Iris pigment epithelial cell (primary cell): ENCODE measurements at regions not wholly inside any gene's neighbourhood (a gene's known extent, or its start where the extent isn't known, plus 50 kb on each side); places are given as distances from the start of the nearest gene placed in this dataset.
A peak's percentile ranks its signal among the peaks of the same experiment; 100 is the strongest.

Source experiments
- DNase-seq: peaks from one replicate; pipeline ENCODE4 v3.0.0-alpha.2; 2011; ENCODE audit warnings: low read depth

- DNase-seq: no peak
Measured at GRCh38 chr10:3723766-3724165, 61.2 kb downstream of the KLF6 start.

- DNase-seq: peak; percentile 99
Measured at GRCh38 chr10:3720228-3721019, 64.6 kb downstream of the KLF6 start.

DNA sequence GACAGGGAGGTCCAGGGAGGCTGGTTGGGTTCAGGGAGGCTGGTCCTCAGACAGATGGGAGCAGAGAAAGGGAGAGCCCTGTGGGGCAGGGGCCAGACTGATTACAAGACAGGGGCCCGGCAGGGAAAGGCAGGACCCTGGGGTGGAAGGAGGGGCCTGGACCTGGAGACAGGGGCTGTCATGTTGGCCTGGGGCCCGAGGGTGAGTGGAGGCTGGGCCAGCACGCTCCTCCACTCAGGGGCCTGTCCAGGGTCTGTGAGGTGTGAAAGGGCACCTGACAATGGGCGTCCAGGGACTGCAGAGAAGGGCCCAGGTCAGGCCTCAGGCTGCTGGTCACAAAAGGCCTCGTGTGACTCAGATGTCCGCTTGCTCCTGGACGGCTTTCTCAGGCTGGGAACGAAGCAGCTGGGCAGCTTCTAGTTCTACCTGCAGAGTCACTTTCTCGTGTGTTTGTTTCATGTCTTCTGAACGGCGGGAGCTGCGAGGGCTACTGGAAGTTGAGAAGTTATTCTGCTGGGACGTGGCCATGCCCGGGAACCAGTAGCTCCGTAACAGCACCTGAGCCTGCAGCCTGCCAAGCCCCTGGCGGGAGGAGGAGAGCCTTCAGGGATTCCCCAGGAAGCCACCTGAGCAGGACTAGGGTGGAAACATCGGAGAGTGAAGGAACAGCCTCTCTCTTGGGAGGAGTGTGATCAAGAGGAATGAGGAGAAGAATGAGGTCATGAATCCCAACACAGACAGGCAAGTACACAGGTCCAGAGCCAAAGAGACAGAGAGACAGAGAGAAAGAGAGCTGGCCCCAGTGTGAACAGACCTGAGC is 65.8 kb downstream of the KLF6 start:
- DNase-seq: no peak

- DNase-seq: no peak
Measured at GRCh38 chr10:3716093-3716492, 68.9 kb downstream of the KLF6 start.

- no peak for DNase-seq
Measured at GRCh38 chr10:3714967-3715366, 70.0 kb downstream of the KLF6 start.

- DNase-seq: peak; percentile 35
Measured at GRCh38 chr10:3714531-3714930, 70.5 kb downstream of the KLF6 start.

DNA sequence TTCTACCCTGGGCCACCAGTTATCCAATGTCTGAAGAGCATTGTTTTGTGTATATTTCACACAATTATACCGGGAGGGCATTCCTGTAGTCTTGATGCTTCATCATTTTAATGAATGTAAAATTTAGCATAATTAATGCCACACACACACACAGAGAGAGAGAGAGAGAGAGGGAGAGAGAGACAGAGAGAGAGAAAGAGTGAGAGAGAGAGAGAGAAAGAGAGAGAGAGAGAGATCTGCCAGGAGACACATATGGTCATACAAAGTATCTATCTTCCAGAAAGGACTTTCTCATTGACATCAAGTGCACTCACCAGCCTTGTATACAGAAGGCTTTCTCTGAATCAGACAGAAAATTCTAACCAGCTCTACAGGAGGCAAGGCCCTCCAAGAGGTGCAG is 72.3 kb downstream of the KLF6 start:
- DNase-seq: no peak

- no peak for DNase-seq
Measured at GRCh38 chr10:3711918-3712317, 73.1 kb downstream of the KLF6 start.

GRCh38 chr10:3710764-3711163 is 74.2 kb downstream of the KLF6 start:
- DNase-seq: no peak

GRCh38 chr10:3709456-3710060 is 75.5 kb downstream of the KLF6 start:
- no peak for DNase-seq

DNA sequence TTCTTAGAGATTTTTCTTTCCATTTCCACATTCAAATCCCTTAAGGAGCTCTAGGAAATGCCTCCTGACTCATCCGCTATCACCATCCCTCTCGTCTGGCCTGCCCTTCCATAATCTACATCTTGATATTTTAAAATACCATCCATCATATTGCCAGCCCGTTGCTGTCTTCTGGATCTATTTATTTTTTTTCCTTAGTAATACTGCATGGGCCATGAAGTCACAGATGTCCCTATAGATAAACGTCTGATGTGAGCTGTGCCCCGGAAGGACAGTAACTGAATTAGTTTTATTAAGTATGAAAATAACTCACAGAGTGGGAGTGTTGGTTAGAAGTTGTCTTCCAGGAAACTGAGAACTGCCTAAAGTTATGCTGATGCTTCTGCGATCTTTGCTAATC is 76.2 kb downstream of the KLF6 start:
- no peak for DNase-seq

DNA sequence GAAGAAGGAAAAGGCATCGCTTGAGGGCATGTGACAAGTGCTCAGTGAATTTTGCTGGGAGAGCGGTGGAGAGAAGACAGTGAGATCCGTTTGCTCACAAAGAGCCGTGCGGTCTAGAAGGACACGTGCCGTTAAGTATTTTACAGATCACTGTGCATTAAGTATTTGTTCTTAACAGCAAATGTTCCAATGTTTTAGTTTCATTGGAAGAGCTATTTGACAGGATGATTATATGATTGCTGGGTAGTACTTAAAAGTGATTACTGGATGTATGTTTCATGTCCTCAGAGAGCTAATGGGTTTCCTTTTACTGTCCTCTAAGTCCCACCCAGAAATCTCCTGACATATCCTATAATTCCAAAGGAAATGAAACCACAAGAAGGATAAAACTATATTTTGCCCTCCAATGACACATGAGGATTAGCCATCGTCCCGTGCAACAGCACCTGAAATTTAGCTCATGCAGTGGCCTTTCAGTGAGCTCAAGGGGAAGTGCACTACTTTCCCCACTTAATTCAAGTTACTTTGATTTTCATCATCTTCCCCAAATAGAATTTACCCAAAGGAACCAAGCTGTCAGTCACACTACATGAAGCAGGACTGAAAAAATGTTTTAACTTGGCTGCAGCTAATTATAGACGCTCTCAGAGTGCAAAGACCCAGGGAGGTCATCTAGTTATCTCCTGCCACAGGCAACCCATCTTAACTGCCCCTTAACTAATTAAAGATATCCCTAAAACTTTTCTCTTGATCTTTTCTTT is 80.3 kb downstream of the KLF6 start:
- DNase-seq: no peak

- DNase-seq: no peak
Measured at GRCh38 chr10:3702569-3702968, 82.4 kb downstream of the KLF6 start.

- no peak for DNase-seq
Measured at GRCh38 chr10:3702056-3702546, 82.9 kb downstream of the KLF6 start.

GRCh38 chr10:3701491-3701890 is 83.5 kb downstream of the KLF6 start:
- no peak for DNase-seq

GRCh38 chr10:3700531-3701076 is 84.4 kb downstream of the KLF6 start:
- no peak for DNase-seq

DNA sequence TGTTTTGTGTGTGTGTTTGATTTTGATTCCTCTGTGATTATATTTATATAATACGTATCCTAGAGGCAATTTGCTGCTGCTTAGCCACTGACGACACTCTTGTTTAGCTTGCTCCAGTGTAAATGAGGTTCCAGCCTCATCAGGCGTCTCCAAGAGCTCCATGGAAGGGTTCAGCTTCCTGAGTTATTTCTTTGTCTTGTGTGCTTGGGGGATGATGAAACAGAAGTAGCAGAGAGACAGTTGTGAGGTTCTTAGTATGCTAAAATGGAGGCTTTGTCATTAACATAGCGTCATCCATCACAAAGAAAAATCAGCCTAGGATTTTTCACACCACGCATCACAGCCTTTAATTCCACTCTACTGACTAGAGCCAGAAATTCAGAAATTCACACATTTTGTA is 85.1 kb downstream of the KLF6 start:
- DNase-seq: no peak

- DNase-seq: no peak
Measured at GRCh38 chr10:3698312-3698711, 86.7 kb downstream of the KLF6 start.

DNA sequence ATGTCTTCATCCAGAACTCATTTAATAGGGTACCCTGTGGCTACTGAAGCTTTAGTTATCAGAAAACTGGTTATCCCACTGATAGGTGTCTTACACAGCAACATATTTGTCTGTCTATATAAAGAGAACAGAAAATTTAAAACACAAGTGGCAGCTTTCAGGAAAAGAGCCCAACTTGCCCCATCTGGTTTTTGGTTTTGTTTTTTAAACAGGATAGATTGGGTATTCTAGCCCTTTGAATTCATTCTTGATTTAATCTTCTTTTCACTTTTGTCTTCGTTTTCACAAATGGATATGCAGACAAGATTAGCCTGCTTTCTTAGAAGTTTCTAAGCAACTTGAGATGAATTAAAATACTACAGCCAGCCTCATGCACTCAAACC is 91.3 kb downstream of the KLF6 start:
- DNase-seq: no peak

DNA sequence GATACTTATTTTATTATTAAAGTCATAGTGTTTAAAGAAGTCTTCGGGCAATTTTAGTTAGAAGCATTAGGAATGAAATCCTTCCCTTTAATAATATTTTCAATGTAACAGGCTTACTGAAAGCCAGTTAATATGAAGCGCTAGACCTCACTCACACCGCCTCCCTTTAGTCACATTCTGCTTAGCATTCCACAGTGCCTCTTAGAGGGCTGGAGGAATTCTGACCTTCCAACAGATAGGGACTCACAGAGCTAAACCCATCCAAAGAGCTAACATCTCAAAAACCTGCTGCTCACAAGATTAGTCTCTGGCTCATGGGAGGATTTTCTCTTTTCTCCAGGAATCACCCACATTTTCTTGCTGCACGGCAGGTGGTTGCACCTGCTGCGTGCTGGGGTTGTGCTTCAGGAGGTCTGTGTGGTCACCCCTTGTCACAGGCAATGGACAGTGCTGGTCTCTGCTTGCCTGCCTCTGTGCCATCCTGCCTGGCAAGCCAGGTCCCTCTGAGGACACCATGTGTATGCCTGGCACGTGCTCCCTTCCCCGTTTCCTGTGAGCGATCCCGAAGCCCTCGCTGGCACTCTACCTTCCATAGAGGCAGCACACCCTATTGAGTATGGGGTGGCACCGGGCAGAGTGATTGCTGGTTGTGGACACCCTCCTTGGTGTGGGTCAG is 91.8 kb downstream of the KLF6 start:
- DNase-seq: no peak

DNA sequence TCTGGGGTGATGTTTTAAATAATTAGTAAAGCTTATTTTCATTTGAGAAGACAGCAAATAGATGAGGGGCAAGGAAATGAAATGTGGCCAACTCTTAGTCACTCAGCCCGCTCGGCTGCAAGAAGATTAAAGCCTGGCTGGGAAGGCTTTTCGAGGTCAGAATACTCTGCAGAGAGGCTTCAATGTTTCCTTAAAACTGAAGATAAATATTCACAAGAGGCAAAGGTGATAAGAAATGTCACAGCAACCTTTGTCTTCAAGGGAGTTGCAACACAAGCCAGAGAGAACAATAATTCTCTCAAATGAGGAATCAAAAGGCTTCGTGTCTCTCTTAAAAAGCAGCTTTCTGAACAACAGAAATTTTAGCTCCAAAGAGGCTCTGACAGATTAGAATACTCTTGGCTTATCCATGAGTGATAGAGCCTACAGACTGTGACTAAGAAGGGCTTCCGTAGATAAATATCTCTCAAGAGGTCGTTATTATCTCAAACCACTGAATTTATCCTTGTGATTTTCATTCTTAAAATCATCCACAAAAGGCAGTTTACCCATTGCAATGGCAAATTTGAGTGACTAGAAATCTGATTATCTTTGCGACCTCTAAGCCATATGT is 92.5 kb downstream of the KLF6 start:
- DNase-seq: peak; percentile 45
